ENCODE measurements at regions not wholly inside any gene's neighbourhood (a gene's known extent, or its start where the extent isn't known, plus 50 kb on each side); places are given as distances from the start of the nearest gene placed in this dataset.
A peak's percentile ranks its signal among the peaks of the same experiment; 100 is the strongest.

DNA sequence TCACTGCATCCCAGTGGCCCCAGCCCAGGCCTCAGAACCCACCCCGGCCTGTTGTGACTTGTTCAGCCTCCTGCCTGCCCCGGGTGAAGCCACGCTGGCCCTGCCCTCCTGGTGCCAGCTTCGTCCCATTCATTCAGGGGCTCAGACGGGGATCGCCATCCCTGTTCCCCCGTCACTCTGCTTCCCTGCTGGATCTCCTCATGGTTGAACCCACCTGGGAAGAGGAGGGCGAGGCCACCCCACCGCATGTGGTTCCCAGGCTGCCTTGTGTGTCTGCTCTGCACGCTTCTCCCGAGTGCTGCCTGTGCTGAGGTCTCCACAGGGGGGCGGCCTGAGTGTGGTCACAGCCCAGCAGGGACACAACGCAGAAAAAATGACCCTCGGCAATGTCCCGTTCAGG, 108.2 kb upstream of the ACTRT2 start:
- DNase-seq (ENCODE audit: low read depth, low spot score), result no peak
- no peak overlapping the region for H3K9ac ChIP-seq (ENCODE audit: insufficient read length)
- H3K36me3 ChIP-seq (ENCODE audit: insufficient read depth, low read length), result no peaks in the 10 kb centered on the region
- no peak overlapping the region for H3K4me3 ChIP-seq
- H3K27ac ChIP-seq, result no peak overlapping the region
- H3K9me3 ChIP-seq (ENCODE audit: low read depth, low read length), result no peaks in the 10 kb centered on the region
- TF ChIP-seq EZH2 (IDR thresholded peaks at IDR 0.05) (no peak), POLR2AphosphoS5 (IDR thresholded peaks at IDR 0.05; ENCODE audit: borderline replicate concordance, low read depth, low read length) (no peak), FOXP2 (optimal IDR thresholded peaks at IDR 0.05; ENCODE audit: control extremely low read depth, extremely low read length, insufficient read depth) (no peak)

DNA sequence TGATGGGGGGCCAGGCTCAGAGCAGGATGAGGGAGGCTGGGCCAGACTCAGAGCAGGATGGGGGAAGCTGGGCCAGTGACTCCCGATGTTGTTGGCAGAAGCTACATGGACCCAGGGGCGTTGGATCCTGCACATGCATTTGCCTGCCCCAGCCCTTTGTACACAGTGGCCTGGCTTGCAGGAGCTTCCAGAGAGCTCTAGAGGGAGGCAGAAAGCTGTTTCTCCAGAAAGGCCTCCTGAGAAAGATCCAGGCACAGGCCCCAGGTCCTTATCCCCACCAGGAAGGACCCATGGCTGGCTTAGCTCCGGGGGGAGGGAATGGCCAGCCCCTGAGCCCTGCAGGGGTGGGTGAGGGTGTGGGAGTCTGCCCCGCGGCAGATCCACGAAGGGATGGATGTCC, 106.6 kb upstream of the ACTRT2 start:
- Histone ChIP-seq H3K9ac (ENCODE audit: insufficient read length) (no peak overlapping the region), H3K4me3 (no peak overlapping the region), H3K36me3 (ENCODE audit: insufficient read depth, low read length) (no peaks in the 10 kb centered on the region), H3K9me3 (ENCODE audit: low read depth, low read length) (no peaks in the 10 kb centered on the region), H3K27ac (no peak overlapping the region)
- TF ChIP-seq POLR2AphosphoS5 (IDR thresholded peaks at IDR 0.05; ENCODE audit: borderline replicate concordance, low read depth, low read length) (no peak), EZH2 (IDR thresholded peaks at IDR 0.05) (no peak), FOXP2 (optimal IDR thresholded peaks at IDR 0.05; ENCODE audit: control extremely low read depth, extremely low read length, insufficient read depth) (no peak)
- DNase-seq (ENCODE audit: low read depth, low spot score), result no peak

DNA sequence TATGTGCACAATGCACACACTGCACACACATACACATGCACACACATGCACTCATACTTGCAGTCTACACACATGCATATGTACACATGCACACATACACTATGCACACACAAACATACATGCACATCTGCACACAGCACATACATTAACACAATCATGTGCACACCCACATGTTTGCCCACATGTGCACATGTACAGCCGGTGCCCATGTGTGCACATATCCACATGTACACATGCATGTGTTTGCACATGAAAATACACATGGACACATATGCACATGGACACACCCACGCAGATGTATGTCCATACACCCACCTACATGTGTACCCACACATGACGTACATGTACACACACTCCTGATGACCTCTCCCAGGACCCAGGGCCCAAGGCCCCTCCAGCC, 105.1 kb upstream of the ACTRT2 start:
- no peaks in the 10 kb centered on the region for H3K9me3 ChIP-seq (ENCODE audit: low read depth, low read length)
- no peak for DNase-seq (ENCODE audit: low read depth, low spot score)
- no peak overlapping the region for H3K4me3 ChIP-seq
- H3K9ac ChIP-seq (ENCODE audit: insufficient read length), result no peak overlapping the region
- no peak overlapping the region for H3K27ac ChIP-seq
- TF ChIP-seq POLR2AphosphoS5 (IDR thresholded peaks at IDR 0.05; ENCODE audit: borderline replicate concordance, low read depth, low read length), result no peak
- no peaks in the 10 kb centered on the region for H3K36me3 ChIP-seq (ENCODE audit: insufficient read depth, low read length)

DNA sequence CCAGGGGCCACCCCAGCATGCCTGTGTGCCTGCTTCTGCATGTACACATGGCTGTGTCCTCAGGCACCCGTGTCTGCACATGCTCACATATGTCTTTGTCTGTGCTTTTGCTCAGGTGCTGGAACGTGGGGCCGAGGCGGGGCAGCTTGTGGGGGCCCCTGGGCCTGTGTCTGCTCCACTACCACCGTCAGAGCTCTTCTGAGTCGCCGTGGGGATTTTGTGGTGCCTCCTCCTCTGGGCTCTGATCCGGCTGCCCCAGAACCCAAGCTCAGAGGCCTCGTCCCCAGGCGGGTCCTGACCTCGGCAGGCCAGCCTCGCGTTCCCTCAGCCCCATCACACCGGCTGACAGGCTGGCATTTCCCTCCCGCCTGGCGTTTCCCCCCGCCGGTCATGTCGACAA, 104.6 kb upstream of the ACTRT2 start:
- Histone ChIP-seq H3K9me3 (ENCODE audit: low read depth, low read length) (no peaks in the 10 kb centered on the region), H3K27ac (no peak overlapping the region), H3K36me3 (ENCODE audit: insufficient read depth, low read length) (no peaks in the 10 kb centered on the region), H3K4me3 (no peak overlapping the region), H3K9ac (ENCODE audit: insufficient read length) (no peak overlapping the region)
- DNase-seq (ENCODE audit: low read depth, low spot score), result no peak
- no peak for TF ChIP-seq FOXP2 (optimal IDR thresholded peaks at IDR 0.05; ENCODE audit: control extremely low read depth, extremely low read length, insufficient read depth)
- no peak for TF ChIP-seq POLR2AphosphoS5 (IDR thresholded peaks at IDR 0.05; ENCODE audit: borderline replicate concordance, low read depth, low read length)
- TF ChIP-seq EZH2 (IDR thresholded peaks at IDR 0.05), result no peak

DNA sequence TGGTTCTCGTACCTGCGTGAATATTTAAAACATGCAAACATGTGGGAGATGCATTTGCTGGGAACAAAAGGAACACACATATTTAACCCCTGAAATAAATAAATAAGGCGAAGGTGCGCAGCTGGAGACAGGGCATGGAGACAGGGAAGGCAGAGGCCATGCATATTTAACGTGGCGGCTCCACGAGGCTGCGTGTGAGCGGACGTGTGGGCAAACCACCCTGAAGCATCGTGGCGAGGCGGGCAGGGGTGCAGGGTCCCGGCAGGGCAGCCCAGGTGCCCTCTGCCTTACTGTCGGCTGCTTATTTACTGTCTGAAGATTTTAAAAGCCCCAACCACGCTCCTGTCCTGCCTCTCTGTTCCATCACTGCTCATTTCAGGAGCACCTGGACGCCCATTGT, 104.0 kb upstream of the ACTRT2 start:
- TF ChIP-seq POLR2AphosphoS5 (IDR thresholded peaks at IDR 0.05; ENCODE audit: borderline replicate concordance, low read depth, low read length) (no peak), EZH2 (IDR thresholded peaks at IDR 0.05) (peak; percentile 56), FOXP2 (optimal IDR thresholded peaks at IDR 0.05; ENCODE audit: control extremely low read depth, extremely low read length, insufficient read depth) (no peak)
- DNase-seq (ENCODE audit: low read depth, low spot score), result no peak
- Histone ChIP-seq H3K4me3 (no peak overlapping the region), H3K36me3 (ENCODE audit: insufficient read depth, low read length) (no peaks in the 10 kb centered on the region), H3K9me3 (ENCODE audit: low read depth, low read length) (no peaks in the 10 kb centered on the region), H3K9ac (ENCODE audit: insufficient read length) (no peak overlapping the region), H3K27ac (no peak overlapping the region)

DNA sequence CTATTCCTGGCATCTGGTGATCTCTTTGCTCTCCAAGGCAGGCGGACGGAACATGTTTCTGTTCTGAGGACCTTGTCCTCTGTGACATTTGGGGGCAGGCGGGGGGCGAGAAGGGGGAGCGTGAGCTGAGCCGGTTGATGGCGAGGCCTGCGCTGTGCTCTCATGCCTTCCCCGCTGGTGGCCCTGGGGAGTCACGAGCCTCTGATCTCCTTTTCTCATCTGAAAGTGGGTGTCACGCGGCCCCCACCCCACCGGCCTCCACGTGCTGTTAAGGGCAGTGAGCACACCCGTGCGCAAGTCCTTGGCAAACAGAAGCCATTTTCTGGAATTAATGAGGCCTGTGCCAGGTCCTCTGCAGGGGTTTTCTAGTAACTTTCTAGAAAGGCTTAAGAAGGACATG, 102.8 kb upstream of the ACTRT2 start:
- Histone ChIP-seq H3K9me3 (ENCODE audit: low read depth, low read length) (no peaks in the 10 kb centered on the region), H3K27ac (no peak overlapping the region), H3K4me3 (no peak overlapping the region), H3K36me3 (ENCODE audit: insufficient read depth, low read length) (no peaks in the 10 kb centered on the region), H3K9ac (ENCODE audit: insufficient read length) (no peak overlapping the region)
- DNase-seq (ENCODE audit: low read depth, low spot score), result no peak
- TF ChIP-seq EZH2 (IDR thresholded peaks at IDR 0.05), result no peak
- no peak for TF ChIP-seq FOXP2 (optimal IDR thresholded peaks at IDR 0.05; ENCODE audit: control extremely low read depth, extremely low read length, insufficient read depth)
- no peak for TF ChIP-seq POLR2AphosphoS5 (IDR thresholded peaks at IDR 0.05; ENCODE audit: borderline replicate concordance, low read depth, low read length)

DNA sequence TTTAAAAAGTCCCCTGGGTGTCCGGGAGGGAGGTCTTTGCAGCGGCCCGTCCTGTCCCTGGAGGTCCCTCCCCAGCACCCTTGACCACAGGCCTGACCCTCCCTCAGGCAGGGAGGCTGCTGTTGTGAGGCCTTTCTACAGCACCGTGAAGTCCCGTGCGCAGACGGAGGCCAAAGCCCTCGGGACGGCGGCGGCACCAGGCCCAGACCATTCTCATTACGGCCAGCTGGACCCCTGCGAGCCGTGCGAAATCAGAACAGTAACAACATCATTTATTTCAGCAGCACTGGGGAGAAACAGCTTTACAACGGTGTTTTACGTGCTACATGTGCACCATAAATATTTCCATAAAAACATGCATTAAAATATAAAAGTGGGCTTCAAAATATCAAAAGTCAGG, 101.4 kb upstream of the ACTRT2 start:
- DNase-seq (ENCODE audit: low read depth, low spot score), result no peak
- Histone ChIP-seq H3K36me3 (ENCODE audit: insufficient read depth, low read length) (no peaks in the 10 kb centered on the region), H3K9me3 (ENCODE audit: low read depth, low read length) (no peaks in the 10 kb centered on the region), H3K27ac (no peak overlapping the region), H3K4me3 (no peak overlapping the region), H3K9ac (ENCODE audit: insufficient read length) (no peak overlapping the region)
- TF ChIP-seq EZH2 (IDR thresholded peaks at IDR 0.05) (no peak), POLR2AphosphoS5 (IDR thresholded peaks at IDR 0.05; ENCODE audit: borderline replicate concordance, low read depth, low read length) (no peak), FOXP2 (optimal IDR thresholded peaks at IDR 0.05; ENCODE audit: control extremely low read depth, extremely low read length, insufficient read depth) (no peak)

DNA sequence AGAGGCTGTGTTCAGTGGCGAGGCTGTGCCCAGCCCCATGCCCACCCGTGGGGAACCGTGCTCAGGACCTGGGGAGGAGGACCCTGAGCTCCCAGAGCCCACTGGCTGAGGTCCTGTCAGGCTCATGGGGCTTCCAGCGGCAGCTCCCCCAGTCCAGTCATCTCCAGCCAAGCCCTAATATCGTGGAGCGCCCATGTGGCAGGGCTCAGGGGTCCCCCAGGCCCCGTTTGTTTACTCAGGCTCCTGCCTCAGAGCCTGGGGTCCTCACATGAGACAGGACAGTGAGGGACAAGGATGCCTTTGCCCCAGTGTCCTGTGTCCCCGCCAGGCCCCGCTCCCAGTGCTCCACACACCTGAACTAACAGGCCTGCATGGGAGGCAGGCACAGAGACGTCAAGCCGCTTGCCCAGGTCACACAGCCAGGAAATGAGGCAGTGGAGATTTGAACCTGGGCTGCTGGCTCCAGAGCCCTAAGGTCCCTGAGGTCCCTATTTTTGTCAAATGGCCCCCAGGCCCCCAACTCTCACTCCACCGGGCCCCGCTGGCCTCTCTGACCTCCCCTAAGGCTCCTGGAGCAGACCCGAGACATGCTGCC, 100.7 kb upstream of the ACTRT2 start:
- no peaks in the 10 kb centered on the region for H3K9me3 ChIP-seq (ENCODE audit: low read depth, low read length)
- no peak overlapping the region for H3K9ac ChIP-seq (ENCODE audit: insufficient read length)
- DNase-seq (ENCODE audit: low read depth, low spot score), result no peak
- no peak for TF ChIP-seq POLR2AphosphoS5 (IDR thresholded peaks at IDR 0.05; ENCODE audit: borderline replicate concordance, low read depth, low read length)
- TF ChIP-seq FOXP2 (optimal IDR thresholded peaks at IDR 0.05; ENCODE audit: control extremely low read depth, extremely low read length, insufficient read depth), result no peak
- no peak for TF ChIP-seq EZH2 (IDR thresholded peaks at IDR 0.05)
- no peak overlapping the region for H3K27ac ChIP-seq
- no peak overlapping the region for H3K4me3 ChIP-seq
- no peaks in the 10 kb centered on the region for H3K36me3 ChIP-seq (ENCODE audit: insufficient read depth, low read length)

DNA sequence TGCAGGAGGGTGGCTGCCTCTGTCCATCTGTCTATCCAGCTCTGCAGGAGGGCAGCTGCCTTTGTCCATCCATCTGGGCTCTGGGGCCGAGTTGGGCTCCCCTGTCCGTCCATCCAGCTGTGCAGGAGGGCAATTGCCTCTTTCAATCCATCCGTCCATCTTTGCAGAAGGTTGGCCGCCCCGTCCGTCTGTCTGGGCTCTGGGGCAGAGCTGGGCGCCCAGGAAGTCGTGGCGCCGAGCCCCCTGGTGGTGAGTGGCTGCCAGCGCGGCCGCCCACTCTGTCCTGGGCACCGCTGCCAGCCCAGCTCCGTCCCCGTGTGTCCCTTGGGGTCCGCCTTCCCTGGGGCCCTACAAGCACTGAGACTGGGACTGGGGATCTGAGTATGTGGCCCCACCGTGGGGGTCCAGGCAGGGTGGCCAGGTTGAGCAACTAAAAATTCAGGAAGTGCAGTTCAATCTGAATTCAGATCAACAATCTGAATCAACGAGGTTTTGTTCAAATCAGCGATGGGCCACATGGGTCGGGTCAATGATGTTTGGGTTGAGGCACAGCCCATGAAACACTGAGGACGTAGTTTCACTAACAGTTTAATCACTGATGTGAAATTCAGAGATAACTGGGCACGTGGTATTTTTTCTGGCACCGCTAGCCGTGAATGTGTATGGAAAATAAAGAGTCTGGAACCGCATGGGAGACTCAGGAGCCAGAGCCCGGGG, 99.1 kb upstream of the ACTRT2 start:
- Histone ChIP-seq H3K9me3 (ENCODE audit: low read depth, low read length) (no peaks in the 10 kb centered on the region), H3K27ac (no peak overlapping the region), H3K9ac (ENCODE audit: insufficient read length) (no peak overlapping the region), H3K4me3 (no peak overlapping the region), H3K36me3 (ENCODE audit: insufficient read depth, low read length) (no peaks in the 10 kb centered on the region)
- TF ChIP-seq EZH2 (IDR thresholded peaks at IDR 0.05) (no peak), FOXP2 (optimal IDR thresholded peaks at IDR 0.05; ENCODE audit: control extremely low read depth, extremely low read length, insufficient read depth) (no peak), POLR2AphosphoS5 (IDR thresholded peaks at IDR 0.05; ENCODE audit: borderline replicate concordance, low read depth, low read length) (no peak)
- no peak for DNase-seq (ENCODE audit: low read depth, low spot score)
